OCI-M1 (cell line): ENCODE measurements at regions not wholly inside any gene's neighbourhood (a gene's known extent, or its start where the extent isn't known, plus 50 kb on each side); places are given as distances from the start of the nearest gene placed in this dataset.
A peak's percentile ranks its signal among the peaks of the same experiment; 100 is the strongest.

Source experiments
- DNase-seq: peaks from one replicate; lab custom pipeline; 2025; lab: John Stamatoyannopoulos, UW

DNA sequence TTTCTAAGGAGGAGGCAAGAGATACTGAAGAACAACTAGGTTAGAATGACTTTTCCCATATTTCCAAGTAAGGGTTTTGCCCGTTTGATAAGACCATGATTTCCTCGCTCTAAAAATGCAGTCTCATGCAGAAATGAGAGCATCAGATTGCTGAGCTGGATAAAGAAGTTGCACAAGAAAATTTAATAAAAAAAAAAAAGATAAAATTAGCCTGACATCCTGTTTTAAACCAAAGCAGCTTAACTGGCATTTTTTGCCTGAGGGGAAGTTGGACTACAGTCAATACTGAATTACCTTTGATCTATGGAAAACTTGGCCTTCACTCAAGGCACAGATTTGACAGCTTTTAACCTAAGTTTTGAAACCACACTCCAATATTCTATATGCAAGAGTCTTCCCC, 208.4 kb downstream of the GASK1B start:
- DNase-seq = peak; percentile 84

DNA sequence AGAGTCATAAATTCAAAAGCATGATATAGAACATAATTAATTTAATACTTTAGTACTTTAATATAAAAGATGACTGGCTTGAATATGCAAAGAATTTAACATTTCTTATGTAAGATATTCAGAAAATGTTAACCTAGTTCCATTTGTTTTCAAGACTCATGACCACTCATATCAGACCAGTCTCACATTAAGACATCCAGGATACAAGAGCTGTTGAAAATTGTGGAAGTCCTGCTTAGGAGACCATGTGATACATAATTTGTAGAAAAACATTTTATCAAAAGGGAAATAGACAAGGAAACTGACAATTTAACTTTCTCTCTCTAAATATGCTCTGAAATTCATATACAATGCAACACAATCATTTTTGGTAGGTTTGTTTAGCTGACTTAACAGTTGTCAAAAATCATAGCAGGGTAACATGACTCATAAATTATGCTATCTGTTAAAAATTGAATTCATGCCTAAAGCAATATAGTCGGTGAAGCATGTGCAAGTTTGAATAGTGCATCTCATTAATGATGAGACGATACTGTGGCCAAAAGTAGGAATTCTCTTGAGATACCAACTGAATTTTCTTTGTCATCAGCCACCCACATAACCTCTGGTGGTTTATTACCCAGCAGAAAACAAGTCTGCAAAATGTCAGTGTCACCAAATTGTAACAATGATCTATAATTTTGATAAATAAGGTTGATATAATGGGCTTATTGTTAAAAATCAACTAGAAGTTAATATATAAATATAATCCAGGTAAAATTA, 211.4 kb downstream of the GASK1B start:
- DNase-seq = no peak

DNA sequence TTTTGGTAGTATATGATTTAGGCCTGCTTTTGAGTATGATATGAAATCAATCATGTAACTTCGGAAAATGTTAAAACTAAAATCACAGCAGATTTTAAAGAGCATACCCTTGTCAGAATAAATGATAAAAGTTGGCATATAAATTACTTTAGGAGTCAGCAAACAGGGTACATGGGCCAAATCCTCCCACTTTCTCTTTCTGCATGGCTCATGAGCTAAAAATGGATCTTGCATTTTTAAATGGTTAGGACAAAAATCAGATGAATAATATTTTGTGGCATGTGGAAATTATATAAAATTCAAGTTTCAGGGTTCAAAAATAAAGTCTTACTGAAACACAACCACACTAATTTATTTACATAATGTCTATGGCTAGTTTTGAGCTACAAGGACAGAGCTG, 214.9 kb downstream of the GASK1B start:
- no peak for DNase-seq

DNA sequence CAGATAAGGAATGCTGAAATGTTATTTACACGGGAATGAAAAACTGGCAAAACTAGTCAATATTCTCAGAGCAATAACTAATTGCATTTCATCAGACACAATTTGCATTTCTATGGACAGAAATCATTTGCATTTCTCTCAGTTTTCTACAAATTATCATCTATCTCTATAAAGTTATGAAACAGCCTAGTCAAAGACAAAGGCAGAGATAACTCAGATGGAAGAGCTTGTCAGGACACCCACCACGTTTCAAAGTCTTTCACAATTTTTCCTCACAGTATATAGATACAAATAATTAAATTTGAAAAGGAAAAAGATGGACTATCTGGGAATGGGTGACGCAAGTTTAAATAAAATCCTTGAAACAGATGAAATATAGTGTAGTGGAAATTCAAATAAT, 230.8 kb downstream of the GASK1B start:
- no peak for DNase-seq

DNA sequence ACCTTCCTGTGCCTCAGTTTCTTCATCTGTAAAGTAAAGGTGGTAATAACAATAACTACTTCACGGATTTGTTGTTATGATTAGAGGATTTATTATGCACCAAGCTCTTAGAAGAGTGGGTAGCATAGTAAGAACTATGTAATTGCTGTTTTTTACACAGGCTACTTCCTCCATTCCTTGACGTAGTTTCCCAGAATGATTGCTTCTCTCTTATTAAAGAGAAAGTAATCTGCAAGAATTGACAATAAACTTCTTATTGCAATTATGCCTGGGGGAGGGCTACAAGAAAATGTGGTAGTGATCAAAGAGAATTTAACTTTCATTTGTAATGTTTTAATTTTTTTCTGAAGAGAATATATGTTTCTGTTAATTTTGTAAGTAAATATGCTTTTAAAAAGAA, 238.7 kb downstream of the GASK1B start:
- DNase-seq = peak; percentile 51

DNA sequence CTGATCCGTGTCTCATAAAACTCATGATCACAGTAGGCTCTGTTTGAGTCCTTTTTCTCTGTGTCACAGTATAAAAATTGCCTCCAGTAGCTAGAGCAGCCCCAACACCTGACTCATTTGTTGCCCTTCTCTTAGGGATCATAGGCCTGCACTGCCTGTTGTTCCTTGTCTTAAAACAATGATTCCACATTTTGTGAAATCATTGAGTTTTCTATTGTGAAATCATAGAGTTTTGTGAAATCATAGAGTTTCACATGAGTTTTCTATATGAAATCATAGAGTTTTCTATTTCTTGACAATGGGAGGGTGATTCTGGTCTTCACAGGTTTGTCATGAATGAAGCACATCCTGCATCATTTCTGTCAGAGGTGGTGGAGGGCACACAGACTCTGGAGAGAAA, 239.9 kb downstream of the GASK1B start:
- no peak for DNase-seq

DNA sequence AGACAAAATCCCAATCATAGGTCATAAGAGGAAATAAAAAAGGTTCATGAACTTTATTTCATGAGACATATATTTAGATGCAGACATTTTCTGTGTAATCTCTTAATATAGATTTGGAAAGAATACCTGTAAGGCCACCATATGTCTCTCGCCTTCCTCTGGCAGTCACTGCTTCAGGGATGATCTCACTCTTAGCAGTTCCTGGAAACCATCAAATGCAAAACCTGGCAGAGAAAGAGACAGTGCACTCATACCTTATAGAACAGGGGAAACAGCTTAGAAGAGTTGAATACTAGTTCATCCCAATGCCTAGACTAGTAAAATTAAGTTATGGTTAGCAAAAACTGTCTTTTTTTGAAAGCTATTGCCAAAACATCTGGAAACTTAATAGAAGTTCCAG, 243.3 kb downstream of the GASK1B start:
- no peak for DNase-seq

DNA sequence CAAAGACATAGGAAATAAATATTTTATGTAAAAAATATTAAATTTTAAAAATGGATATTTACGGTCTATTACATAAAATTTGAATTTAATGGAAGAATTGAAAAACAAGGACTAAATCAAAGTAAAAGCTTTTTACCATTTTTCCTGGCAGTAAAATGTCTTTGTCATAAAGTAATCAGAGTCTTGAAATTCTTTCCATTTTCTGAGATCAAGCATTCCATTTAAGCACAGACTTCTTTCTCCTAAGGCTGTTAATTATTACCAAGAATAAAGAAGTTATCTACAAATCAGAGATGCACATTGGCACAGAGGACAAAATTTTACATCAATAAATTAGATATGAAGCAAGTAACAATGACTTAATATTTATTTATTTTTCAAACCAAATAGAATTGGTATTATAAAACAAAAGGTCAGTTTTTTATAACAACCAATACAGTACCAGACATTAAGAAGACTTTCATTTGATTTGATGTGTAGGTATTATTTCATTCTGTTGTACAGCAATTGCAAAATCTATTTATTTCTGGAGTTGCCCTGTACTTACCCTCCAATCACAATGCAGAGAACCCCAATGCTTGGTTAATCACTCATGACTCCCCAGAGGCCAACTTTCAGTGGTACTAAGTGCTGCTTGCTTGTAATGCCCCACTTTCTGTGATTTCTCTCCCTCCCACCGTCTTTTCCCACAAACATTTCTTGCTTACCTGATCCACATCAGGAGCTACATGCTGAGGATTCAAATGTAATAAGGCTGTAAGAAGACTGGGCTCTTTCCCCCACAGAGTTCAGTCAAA, 254.6 kb downstream of the GASK1B start:
- DNase-seq = no peak

DNA sequence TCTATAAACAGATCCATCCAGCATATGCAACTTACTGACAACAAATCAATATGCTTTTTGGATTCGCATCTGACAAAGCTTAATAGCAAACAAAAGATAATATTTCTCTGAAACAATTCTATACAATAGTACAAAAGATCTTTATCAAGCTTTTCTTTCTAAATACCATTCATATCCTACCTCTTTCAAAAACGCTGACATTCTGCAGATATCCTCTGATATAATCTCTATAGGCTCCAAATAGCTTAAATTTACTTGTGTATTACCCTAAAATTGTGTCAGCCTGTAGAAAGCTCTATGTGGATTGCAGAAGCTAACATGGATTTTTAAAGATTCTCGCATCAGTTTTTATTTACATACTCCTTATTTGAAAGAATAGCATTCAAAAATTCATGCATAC, 260.6 kb downstream of the GASK1B start:
- DNase-seq = no peak

DNA sequence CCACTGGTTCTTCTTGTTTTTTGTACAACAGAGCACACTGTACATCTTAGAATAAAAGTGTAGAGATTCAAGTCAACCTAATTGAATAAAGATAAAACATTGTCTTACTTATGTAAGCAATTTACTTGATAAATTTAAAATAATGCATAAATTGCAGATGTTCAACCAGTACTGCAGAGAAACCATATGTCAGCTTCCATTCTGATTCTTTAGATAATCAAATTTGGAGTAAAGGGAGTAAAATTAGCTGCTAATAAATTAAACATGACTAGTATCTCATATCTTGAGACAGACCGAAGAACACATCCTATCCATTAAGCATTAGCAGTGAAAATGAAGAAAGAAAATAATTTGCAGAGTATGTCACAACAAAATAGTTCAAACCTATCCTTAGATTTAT, 261.2 kb downstream of the GASK1B start:
- DNase-seq = no peak

DNA sequence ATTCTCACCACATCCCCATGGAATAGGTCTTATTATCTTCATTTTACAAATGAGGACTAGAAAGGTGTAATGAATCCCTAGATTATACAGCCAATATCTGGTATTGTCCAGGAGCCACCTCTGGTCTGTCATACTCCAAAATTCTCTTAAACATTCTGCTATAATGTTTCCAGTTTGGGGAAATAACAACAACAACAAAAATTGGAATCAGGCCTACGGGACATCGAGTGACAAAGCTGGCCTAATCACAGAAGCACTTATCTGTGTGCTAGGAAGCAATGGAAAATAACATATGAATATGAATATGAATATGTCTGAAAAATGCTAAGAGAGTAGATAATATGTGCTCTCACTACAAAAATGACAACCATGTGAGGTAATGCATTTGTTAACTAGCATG, 264.1 kb downstream of the GASK1B start:
- no peak for DNase-seq

DNA sequence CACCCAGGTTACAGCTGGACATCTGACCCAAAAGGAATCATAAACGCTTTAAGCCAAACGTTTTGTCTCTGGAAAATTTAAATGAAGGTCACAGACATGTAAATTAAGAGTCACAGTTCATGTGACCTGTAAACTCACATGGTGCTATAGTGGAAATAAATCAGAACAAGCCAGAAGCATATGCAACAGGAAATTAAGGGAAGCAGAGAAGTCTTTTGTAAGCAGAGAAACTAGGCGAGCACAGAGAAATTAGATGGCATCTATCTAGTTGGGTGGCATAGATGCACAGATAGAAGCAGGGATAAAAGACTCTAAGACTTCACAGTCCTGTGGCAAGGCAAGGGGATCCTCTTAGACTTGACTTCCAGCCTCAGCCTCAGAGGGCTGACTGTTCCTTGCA, 264.8 kb downstream of the GASK1B start:
- DNase-seq = no peak

DNA sequence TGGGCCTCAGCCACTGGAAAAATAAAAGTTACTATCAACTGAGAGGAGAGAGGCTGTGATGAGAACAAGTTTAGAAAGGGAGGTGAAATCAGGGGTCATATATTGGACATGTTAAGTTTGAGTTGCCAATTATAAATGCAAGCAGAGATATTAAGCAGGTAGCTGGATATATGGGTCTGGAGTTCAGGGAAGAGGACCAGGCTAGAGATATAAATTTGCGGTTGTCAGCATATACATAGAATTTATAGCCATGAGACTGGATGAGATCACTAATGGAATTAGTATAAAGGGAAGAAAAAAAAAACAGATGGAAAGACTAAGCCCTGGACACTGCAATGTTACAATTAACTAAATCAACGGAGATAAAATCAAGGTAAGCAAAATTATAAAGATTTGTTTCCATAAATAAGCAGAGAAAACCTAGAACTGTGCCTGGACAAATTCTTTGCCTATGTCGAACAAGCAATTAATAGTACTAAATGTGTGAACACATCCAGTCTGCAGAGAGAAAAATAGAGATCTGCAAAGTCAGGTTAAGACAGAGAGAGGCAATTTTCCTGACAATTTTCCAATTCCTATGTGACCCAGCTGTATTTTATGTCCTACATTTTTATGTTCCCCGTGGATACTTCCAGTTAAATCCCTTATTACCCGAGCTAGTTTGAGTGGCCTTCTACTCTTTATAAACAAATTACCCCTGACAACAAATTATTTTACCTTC, 265.4 kb downstream of the GASK1B start:
- DNase-seq = no peak

DNA sequence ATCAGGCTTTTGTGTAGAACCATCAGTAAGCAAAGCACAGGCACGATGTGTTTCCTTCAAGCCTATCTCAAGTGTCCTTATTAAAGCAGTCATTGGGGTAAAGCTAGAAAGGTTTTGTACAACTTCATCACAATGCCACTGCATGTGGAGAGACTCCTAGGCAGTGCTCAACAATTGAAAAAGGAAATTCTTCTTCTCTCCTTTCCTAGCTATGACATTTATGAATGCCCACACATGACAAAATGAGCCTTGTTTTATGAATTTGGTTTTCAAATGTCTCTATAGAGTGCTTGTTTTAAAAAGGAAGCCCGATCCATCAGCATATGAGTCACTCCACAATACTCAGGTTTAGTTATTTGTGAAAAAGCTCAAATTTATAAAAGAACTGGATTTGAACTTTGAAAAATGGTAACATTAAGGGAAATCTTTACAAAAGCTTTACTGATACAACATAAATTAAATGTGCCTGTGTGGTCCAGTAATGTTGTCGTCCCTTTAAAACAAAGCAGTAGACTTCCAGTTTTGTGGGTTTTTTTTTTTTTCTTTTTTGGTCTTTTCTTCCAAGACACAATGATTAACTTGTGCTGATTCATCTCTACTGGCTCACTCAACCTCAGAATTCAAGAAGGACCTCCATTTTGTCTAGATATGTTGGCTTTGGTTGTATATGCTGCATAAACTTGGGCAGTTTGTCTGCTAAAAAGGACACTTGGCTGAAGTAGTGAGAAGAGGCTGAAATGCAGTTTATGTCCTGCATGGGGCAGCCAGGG, 273.8 kb downstream of the GASK1B start:
- DNase-seq = peak; percentile 34

DNA sequence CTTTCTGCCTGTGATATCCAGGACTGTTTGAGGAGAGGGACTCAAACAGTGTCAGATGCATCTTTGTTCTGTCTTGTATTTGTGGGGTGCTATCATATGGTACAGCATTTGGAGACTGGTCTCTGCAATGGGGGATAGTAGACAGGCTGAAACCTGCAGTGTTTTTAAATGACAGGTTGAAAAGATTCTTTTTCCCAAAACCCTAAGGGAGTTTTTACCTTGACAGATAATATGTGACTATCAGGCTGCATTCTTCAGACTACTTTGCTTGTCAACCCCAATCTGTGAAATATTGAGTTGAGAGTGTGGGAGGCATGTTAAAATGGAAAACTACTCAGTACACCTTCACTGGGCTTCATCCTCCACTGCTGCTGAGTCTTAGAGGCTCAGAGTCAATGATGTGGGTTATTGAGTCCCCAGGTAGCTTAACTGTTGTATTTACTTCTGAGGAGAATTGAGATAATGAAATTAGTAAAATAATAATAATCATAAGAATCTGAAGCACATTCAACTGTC, 274.9 kb downstream of the GASK1B start:
- DNase-seq = no peak

DNA sequence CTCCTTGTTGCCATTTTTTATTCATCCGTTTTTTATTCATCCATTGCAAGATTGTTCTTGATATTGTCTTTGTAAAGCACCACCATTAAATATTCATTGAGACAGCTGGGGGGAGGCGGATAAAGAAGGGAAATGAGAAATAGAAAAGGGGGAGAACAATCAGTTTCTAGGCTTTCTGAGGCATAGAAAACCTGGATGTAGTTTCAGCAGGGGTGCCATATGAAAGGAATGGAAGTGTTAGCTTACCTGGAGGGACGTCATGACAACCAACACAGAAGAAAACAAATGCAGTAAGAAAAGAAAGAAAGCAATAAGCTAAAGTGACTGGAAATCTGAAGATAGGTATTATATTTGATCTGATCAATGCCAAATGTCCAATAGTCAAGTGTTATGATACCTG, 276.1 kb downstream of the GASK1B start:
- no peak for DNase-seq

DNA sequence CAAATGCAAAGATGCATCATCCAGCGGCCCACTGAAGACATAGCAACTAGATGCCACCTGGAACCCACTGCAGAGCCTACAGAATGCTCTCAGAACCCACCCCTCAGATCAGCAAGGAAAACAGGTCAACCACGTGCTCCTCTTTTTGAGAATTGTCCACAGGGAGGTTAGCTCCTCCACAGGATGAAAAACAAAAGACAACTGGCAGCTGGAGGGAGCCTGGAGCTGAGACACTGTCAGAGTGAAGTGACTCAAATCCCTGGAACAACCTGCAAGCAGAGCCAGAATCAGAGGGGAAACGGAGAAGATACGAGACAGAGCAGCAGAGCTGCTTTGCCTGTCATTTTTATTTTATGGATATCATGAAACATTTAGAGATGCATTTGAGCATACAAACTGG, 277.6 kb downstream of the GASK1B start:
- DNase-seq = no peak

DNA sequence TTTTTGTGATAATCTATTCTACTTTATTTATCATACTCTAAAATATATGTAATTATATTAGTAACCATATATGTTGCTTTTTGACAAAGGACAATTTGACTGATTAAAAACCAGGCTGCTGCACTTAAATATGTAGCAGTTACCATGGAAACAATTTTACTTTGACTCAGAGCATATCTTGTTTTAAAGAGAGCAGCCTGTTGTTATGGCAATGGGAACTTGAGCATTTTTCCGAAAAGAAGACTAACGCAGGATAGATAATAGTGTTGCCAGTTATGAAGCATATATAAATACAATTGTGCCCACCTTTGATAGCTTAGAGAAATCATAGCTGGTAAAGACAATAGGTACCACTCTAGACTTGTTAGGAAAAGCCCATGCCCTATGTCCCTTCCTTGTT, 283.0 kb downstream of the GASK1B start:
- no peak for DNase-seq

DNA sequence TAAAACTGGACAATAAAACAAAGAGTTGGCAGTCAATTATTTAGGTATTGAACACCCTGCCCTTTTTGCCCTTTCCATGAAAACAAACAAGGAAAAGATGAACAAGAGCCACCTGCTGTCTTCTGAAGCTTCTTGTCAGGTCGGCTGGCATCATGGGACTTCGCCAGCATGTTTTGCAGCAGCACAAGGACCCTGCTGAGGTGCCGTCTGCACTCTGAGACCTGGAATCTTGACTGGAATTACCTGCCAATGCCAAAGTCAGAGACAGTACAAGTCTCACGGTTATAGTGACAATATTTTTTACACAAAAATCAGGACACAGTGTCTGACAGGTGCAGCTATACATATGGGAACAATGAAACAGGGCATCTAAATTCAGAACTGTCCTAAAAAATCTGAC, 284.5 kb downstream of the GASK1B start:
- DNase-seq = no peak

DNA sequence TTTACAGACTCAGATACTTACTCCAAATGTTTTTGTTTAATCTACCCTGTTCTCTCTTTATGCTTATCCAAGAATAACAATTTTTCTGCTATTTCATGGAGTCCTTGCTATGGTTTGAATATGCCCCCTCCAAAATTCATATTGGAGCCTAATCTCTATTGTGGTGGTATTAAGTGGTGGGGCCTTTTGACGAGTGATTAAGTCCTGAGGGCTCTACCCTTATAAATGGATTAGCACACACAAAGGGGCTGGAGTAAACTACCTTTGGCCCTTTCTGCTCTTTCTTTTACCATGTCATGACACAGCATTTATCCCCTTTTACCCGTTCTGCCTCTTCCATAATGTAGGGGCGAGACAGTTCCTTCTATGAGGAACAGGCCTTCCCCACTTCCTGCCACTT, 285.5 kb downstream of the GASK1B start:
- DNase-seq = no peak

DNA sequence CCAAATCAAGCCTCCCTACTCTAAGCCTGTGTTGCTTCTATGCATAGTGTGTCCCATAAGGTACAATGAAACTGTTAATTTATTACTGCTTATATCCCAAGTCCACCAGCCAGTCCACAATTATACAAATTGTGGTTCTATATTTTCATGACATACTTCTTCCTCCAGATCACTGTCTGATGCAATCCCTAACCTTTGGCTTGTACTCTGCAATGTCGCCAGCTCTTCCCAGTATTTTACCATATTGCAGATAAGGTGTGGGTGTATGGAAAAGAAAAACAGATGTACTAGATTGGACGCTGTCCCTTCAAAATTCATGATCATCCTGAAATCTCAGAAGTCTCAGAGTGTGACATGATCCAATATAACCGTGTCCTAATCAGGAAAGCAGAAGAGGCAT, 286.2 kb downstream of the GASK1B start:
- no peak for DNase-seq

DNA sequence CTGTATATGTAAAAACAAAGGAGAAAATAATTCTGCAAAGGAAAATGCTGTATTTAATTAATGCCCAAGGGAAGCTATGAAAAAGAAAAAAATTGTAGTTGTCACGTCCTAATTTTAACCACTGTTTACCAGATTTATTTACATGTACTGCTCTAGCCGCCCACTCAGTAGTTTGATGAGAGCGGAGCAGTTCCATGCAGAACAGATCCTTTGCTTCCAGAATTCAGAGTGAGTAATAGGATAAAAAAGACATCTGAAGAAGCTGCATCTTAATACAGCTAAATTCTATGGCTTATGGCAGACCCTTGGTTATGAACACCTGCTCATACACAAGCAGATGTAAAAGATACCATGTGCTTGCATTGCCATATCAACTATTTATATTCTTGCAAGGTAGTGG, 287.0 kb downstream of the GASK1B start:
- no peak for DNase-seq
